ENCODE measurements at regions not wholly inside any gene's neighbourhood (a gene's known extent, or its start where the extent isn't known, plus 50 kb on each side); places are given as distances from the start of the nearest gene placed in this dataset.

GRCh38 chrX:124680287-124680686, 333.9 kb downstream of the SH2D1A start:
- H3K27me3 ChIP-seq = no peaks in the 10 kb centered on the region
- TF ChIP-seq POLR2A (IDR thresholded peaks at IDR 0.05) = no peak
- TF ChIP-seq CTCF (IDR thresholded peaks at IDR 0.05) = no peak
- no peak for TF ChIP-seq EP300 (IDR thresholded peaks at IDR 0.05)
- no peak for DNase-seq (ENCODE audit: low spot score in 2 of 2)

GRCh38 chrX:124690495-124690894, 344.1 kb downstream of the SH2D1A start:
- Histone ChIP-seq H3K4me1 (no peaks in the 10 kb centered on the region), H3K27me3 (no peaks in the 10 kb centered on the region), H3K27ac (no peak overlapping the region), H3K4me3 (no peak overlapping the region), H3K36me3 (no peaks in the 10 kb centered on the region), H3K9me3 (no peaks in the 10 kb centered on the region)
- TF ChIP-seq POLR2A (IDR thresholded peaks at IDR 0.05) (no peak), EP300 (IDR thresholded peaks at IDR 0.05) (no peak), CTCF (IDR thresholded peaks at IDR 0.05) (no peak)
- 74 to 79% methylated on average over 3 of the region's 3 CpGs for WGBS, 2 donors
- DNase-seq (ENCODE audit: low spot score in 2 of 2) = no peak

More at GRCh38 chrX:124680287-124680686, 333.9 kb downstream of the SH2D1A start:
- Histone ChIP-seq H3K9me3 (peaks cover 0 to 4% (median 0%) of the 10 kb centered on the region in 4 donors), H3K36me3 (no peaks in the 10 kb centered on the region), H3K4me3 (no peak overlapping the region), H3K4me1 (no peaks in the 10 kb centered on the region), H3K27ac (no peak overlapping the region)
- WGBS, 2 donors = 72 to 92% methylated on average over 2 of the region's 2 CpGs

GRCh38 chrX:124699876-124700275, 353.5 kb downstream of the SH2D1A start:
- 44 to 73% methylated on average over 2 of the region's 2 CpGs for WGBS, 2 donors
- H3K36me3 ChIP-seq = no peaks in the 10 kb centered on the region
- H3K9me3 ChIP-seq = no peaks in the 10 kb centered on the region
- H3K4me3 ChIP-seq = no peak overlapping the region
- H3K27ac ChIP-seq = no peak overlapping the region
- no peaks in the 10 kb centered on the region for H3K27me3 ChIP-seq
- no peak for DNase-seq (ENCODE audit: low spot score in 2 of 2)
- no peak for TF ChIP-seq CTCF (IDR thresholded peaks at IDR 0.05)
- TF ChIP-seq POLR2A (IDR thresholded peaks at IDR 0.05) = no peak
- no peak for TF ChIP-seq EP300 (IDR thresholded peaks at IDR 0.05)
- no peaks in the 10 kb centered on the region for H3K4me1 ChIP-seq

GRCh38 chrX:124717537-124717936, 371.2 kb downstream of the SH2D1A start:
- no peaks in the 10 kb centered on the region for H3K27me3 ChIP-seq
- TF ChIP-seq EP300 (IDR thresholded peaks at IDR 0.05) (no peak), POLR2A (IDR thresholded peaks at IDR 0.05) (no peak), CTCF (IDR thresholded peaks at IDR 0.05) (no peak)
- no peak overlapping the region for H3K27ac ChIP-seq
- H3K4me1 ChIP-seq = no peaks in the 10 kb centered on the region
- no peaks in the 10 kb centered on the region for H3K9me3 ChIP-seq
- H3K4me3 ChIP-seq = no peak overlapping the region
- WGBS, 2 donors = 63 to 69% methylated on average over 1 of the region's 1 CpG
- no peaks in the 10 kb centered on the region for H3K36me3 ChIP-seq
- no peak for DNase-seq (ENCODE audit: low spot score in 2 of 2)

- DNase-seq (ENCODE audit: low spot score in 2 of 2) = no peak
- TF ChIP-seq EP300 (IDR thresholded peaks at IDR 0.05) (no peak), CTCF (IDR thresholded peaks at IDR 0.05) (no peak), POLR2A (IDR thresholded peaks at IDR 0.05) (no peak)
- H3K27me3 ChIP-seq = no peaks in the 10 kb centered on the region
- no peak overlapping the region for H3K27ac ChIP-seq
- 61% methylated on average over 2 of the region's 2 CpGs for WGBS, 2 donors
- no peaks in the 10 kb centered on the region for H3K9me3 ChIP-seq
- no peak overlapping the region for H3K4me3 ChIP-seq
- no peaks in the 10 kb centered on the region for H3K36me3 ChIP-seq
- no peaks in the 10 kb centered on the region for H3K4me1 ChIP-seq
These were observed 372.7 kb downstream of the SH2D1A start for GRCh38 chrX:124719060-124719459.
